A673 (cell line): ENCODE measurements at regions not wholly inside any gene's neighbourhood (a gene's known extent, or its start where the extent isn't known, plus 50 kb on each side); places are given as distances from the start of the nearest gene placed in this dataset.
A peak's percentile ranks its signal among the peaks of the same experiment; 100 is the strongest.

ENCODE experiments used
- BruUV-seq: library from RNA; stranded (reverse); fragments of 400-500 nt; replicated peaks from 2 replicates; lab custom pipeline; 2021; lab: Mats Ljungman, UMichigan
- CTCF ChIA-PET: fragments of 300-600 bp; sonication (Branson Sonifier 250); formaldehyde crosslinking; loops from one replicate; lab custom pipeline; 2022; ENCODE audit warnings: antibody characterized with exemption; lab: Charles Lee
- POLR2A ChIA-PET: fragments of 300-600 bp; sonication (Branson Sonifier 250); formaldehyde crosslinking; loops from one replicate; lab custom pipeline; 2022; ENCODE audit warnings: antibody characterized with exemption; ENCODE audit not compliant: low non-redundant PET; lab: Charles Lee
- DNase-seq: peaks from one replicate; pipeline ENCODE4 v3.0.0-alpha.2; 2015; ENCODE audit warnings: low spot score
- H3K27ac ChIP-seq: fragments of 200-600 bp; sonication (generic); 2 replicates; pipeline ENCODE4 v1.5.1; 2016; ENCODE audit warnings: mixed run types, low read depth, mild to moderate bottlenecking, mixed read lengths, antibody characterized with exemption, low read length; ENCODE audit not compliant: poor library complexity, severe bottlenecking
- H3K27me3 ChIP-seq: fragments of 200-600 bp; sonication (generic); replicated peaks from 2 replicates; pipeline ENCODE4 v1.6.1; 2017; ENCODE audit warnings: mixed run types, low read depth, mild to moderate bottlenecking, mixed read lengths, antibody characterized with exemption, low read length; ENCODE audit not compliant: insufficient read depth, poor library complexity
- H3K36me3 ChIP-seq: fragments of 200-600 bp; sonication (generic); 2 replicates; pipeline ENCODE4 v1.6.1; 2016; ENCODE audit warnings: mixed run types, mild to moderate bottlenecking, mixed read lengths, antibody characterized with exemption, low read length; ENCODE audit not compliant: insufficient read depth, poor library complexity, severe bottlenecking
- H3K4me1 ChIP-seq: fragments of 200-600 bp; sonication (generic); 2 replicates; pipeline ENCODE4 v1.6.1; 2017; ENCODE audit warnings: mixed run types, mild to moderate bottlenecking, mixed read lengths, antibody characterized with exemption, low read length; ENCODE audit not compliant: insufficient read depth, poor library complexity, severe bottlenecking
- H3K4me3 ChIP-seq: fragments of 200-600 bp; sonication (generic); 2 replicates; pipeline ENCODE4 v1.5.1; 2016; ENCODE audit warnings: low read depth, mixed run types, mild to moderate bottlenecking, mixed read lengths, low read length; ENCODE audit not compliant: poor library complexity, severe bottlenecking
- H3K9me3 ChIP-seq: fragments of 200-600 bp; sonication (generic); 2 replicates; pipeline ENCODE4 v1.6.1; 2016; ENCODE audit warnings: mixed run types, low read depth, mild to moderate bottlenecking, mixed read lengths, antibody characterized with exemption, low read length; ENCODE audit not compliant: poor library complexity, severe bottlenecking
- EZH2 ChIP-seq: fragments of 200-600 bp; sonication (generic); IDR thresholded peaks from 2 replicates; pipeline ENCODE4 v1.6.1; 2017; ENCODE audit warnings: borderline replicate concordance, low read depth, mild to moderate bottlenecking, mixed read lengths, antibody characterized with exemption, low read length; ENCODE audit not compliant: poor library complexity, severe bottlenecking
- intact Hi-C: fragments of 100-400 bp; cut with micrococcal nuclease; formaldehyde crosslinking; loops from one replicate; pipeline ENCODE4 v1.10.0; 2022; ENCODE audit not compliant: unreplicated experiment
- TF ChIP-seq, protein P1 (sequence below): fragments of 300-800, 200-600 bp; sonication (generic); conservative IDR thresholded peaks from 2 replicates; pipeline ENCODE4 v1.5.1; 2017; ENCODE audit warnings: low read depth, mild to moderate bottlenecking, antibody characterized with exemption, low read length, moderate library complexity, mixed read lengths

DNA sequence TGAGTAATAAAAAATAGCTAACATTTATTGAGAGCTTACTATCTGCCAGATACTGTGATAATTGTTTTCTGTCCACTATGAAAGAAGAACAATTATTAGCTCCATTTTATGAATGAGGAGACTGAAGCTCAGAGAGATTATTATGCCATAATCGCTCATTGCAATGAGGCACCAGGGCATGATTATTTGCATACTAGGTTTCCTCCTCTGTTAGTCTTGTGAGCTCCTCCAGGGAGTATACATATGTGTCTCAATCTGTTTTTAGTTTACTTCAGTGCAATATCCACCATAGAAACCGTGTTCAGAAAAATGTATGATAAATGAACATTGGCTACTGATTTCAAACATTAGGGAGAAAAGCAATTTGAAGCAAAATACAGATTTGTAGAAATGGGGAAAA lies 139.4 kb upstream of the OTUD4 start:
- H3K27ac ChIP-seq = no peak overlapping the region
- CTCF ChIA-PET = no interaction called here
- POLR2A ChIA-PET = no interaction called here

DNA sequence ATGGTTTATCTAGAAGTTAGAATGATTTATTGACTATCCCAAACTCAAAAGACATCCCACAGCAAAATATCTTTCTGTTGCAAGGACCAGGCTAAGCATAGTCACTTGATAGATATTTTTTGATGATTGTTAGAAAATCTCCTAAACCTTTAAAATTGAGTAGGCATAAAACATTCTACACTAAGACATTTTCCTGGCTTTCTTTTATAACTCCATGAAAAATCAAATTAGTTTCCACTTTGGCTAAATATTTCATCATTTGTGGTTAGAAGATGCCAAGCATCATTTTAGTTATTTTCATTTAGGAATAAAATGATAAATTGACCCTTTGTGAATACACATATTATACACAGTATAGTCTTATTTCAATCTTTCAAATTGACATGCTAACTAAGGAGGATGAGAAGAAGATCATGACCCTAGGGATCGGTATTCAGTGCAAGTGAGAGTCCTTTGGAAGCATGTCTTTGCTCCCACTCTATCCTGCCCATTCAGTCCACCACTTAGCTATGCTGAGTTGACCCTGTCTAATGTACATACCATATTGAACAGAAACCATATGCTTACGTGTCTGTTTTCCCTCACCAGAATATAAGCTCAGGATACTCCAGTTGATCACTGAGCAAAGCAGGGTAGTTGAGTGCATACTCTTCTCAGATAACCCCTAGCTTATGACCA lies 136.6 kb upstream of the OTUD4 start:
- TF ChIP-seq, protein P1, sequence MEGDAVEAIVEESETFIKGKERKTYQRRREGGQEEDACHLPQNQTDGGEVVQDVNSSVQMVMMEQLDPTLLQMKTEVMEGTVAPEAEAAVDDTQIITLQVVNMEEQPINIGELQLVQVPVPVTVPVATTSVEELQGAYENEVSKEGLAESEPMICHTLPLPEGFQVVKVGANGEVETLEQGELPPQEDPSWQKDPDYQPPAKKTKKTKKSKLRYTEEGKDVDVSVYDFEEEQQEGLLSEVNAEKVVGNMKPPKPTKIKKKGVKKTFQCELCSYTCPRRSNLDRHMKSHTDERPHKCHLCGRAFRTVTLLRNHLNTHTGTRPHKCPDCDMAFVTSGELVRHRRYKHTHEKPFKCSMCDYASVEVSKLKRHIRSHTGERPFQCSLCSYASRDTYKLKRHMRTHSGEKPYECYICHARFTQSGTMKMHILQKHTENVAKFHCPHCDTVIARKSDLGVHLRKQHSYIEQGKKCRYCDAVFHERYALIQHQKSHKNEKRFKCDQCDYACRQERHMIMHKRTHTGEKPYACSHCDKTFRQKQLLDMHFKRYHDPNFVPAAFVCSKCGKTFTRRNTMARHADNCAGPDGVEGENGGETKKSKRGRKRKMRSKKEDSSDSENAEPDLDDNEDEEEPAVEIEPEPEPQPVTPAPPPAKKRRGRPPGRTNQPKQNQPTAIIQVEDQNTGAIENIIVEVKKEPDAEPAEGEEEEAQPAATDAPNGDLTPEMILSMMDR = no peak
- POLR2A ChIA-PET = interaction anchor here (0.7 kb wide), 1 partner anchor 72 kb away, joined by 3 read pairs; no protein-coding TSS in a partner anchor
- DNase-seq = no peak
- BruUV-seq = no TSS peak
- Histone ChIP-seq H3K9me3 (no peaks in the 10 kb centered on the region), H3K36me3 (no peaks in the 10 kb centered on the region), H3K4me3 (no peak overlapping the region), H3K27ac (no peak overlapping the region), H3K27me3 (no peaks in the 10 kb centered on the region), H3K4me1 (no peaks in the 10 kb centered on the region)
- intact Hi-C loops = no loop called here
- CTCF ChIA-PET = no interaction called here

More for the DNA sequence above, 139.4 kb upstream of the OTUD4 start:
- Histone ChIP-seq H3K36me3 (no peaks in the 10 kb centered on the region), H3K4me1 (no peaks in the 10 kb centered on the region), H3K27me3 (no peaks in the 10 kb centered on the region), H3K9me3 (no peaks in the 10 kb centered on the region), H3K4me3 (no peak overlapping the region)
- no TSS peak for BruUV-seq
- TF ChIP-seq EZH2 = no peak
- TF ChIP-seq, protein P1 = no peak
- intact Hi-C loops = no loop called here
- DNase-seq = no peak

DNA sequence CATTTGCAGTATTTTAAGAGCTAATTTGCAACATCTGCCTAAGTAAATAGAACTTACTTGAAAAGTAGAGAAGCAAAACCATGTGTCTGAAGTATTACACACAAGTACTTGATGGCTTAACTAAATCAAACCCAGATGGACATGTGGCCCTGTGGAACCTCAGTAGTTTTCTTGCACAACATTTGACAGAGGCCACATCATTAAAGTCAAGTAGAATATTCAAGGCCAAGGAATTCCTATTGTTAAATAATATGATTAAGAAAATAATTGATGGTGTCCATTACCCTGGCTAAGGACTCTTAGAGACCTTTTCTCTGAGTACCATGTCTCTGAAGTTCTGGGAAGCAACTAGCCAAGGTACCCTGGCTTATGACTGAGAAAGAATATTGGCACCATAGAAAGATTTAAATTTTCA lies 135.4 kb upstream of the OTUD4 start:
- Histone ChIP-seq H3K27ac (no peak overlapping the region), H3K9me3 (no peaks in the 10 kb centered on the region), H3K36me3 (no peaks in the 10 kb centered on the region), H3K27me3 (peaks cover 2% of the 10 kb centered on the region), H3K4me3 (no peak overlapping the region), H3K4me1 (no peaks in the 10 kb centered on the region)
- ChIA-PET CTCF (no interaction called here), POLR2A (no interaction called here)
- TF ChIP-seq EZH2 = no peak
- TF ChIP-seq, protein P1 = no peak
- no TSS peak for BruUV-seq
- intact Hi-C loops = no loop called here
- peak; percentile 8 for DNase-seq
